Panc1 (cell line): ENCODE measurements at regions not wholly inside any gene's neighbourhood (a gene's known extent, or its start where the extent isn't known, plus 50 kb on each side); places are given as distances from the start of the nearest gene placed in this dataset.

Source experiments
- ATAC-seq: fragments of 200-7000 bp; cut with Tn5 transposase; 2 replicates; pipeline ENCODE4 v1.9.1; 2020; ENCODE audit warnings: mild to moderate bottlenecking, moderate library complexity
- BruUV-seq: library from RNA; stranded (reverse); fragments of 400-500 nt; replicated peaks from 2 replicates; lab custom pipeline; 2021; lab: Mats Ljungman, UMichigan
- CTCF ChIA-PET: fragments of 300-600 bp; sonication (Branson Sonifier 250); formaldehyde crosslinking; loops from one replicate; lab custom pipeline; 2022; ENCODE audit warnings: antibody characterized with exemption; lab: Charles Lee
- POLR2A ChIA-PET: fragments of 300-600 bp; sonication (Branson Sonifier 250); formaldehyde crosslinking; loops from one replicate; lab custom pipeline; 2022; ENCODE audit warnings: antibody characterized with exemption; lab: Charles Lee
- DNase-seq: peaks from one replicate; pipeline ENCODE4 v3.0.0-alpha.2; 2010; ENCODE audit warnings: low read depth, low spot score
- H3K27ac ChIP-seq: 2 replicates; pipeline ENCODE4 v1.5.1; 2011; ENCODE audit warnings: mild to moderate bottlenecking, low read length, inconsistent platforms
- H3K27me3 ChIP-seq: fragments of 200-500 bp; sonication (Bioruptor generic); 2 replicates; pipeline ENCODE4 v1.6.0; 2014; ENCODE audit warnings: low read length, inconsistent platforms; ENCODE audit not compliant: control insufficient read depth, insufficient read depth
- H3K36me3 ChIP-seq: fragments of 200-500 bp; sonication (Bioruptor generic); 2 replicates; pipeline ENCODE4 v1.5.1; 2014; ENCODE audit warnings: inconsistent platforms, mild to moderate bottlenecking, low read length, moderate library complexity; ENCODE audit not compliant: control insufficient read depth, insufficient read depth
- H3K4me1 ChIP-seq: 2 replicates; pipeline ENCODE4 v1.5.1; 2011; ENCODE audit warnings: inconsistent platforms, mild to moderate bottlenecking, low read length, moderate library complexity; ENCODE audit not compliant: control insufficient read depth, insufficient read depth
- H3K4me3 ChIP-seq, 2 experiments: 2 replicates each; pipeline ENCODE4 v1.5.1; 2011 to 2012; ENCODE audit warnings: low read depth in 2 of 2, low read length in 2 of 2, mild to moderate bottlenecking in 2 of 2, inconsistent platforms in 1 of 2, moderate library complexity in 1 of 2
- H3K9me3 ChIP-seq: fragments of 200-500 bp; sonication (Bioruptor generic); 2 replicates; pipeline ENCODE4 v1.5.1; 2014; ENCODE audit warnings: low read depth, mild to moderate bottlenecking, inconsistent platforms, low read length, moderate library complexity; ENCODE audit not compliant: control insufficient read depth, insufficient read depth
- CTCF ChIP-seq: fragments of 450-650 bp; IDR thresholded peaks from 2 replicates; pipeline ENCODE4 v1.5.1; 2017; ENCODE audit warnings: mild to moderate bottlenecking
- POLR2AphosphoS5 ChIP-seq: IDR thresholded peaks from 2 replicates; pipeline ENCODE4 v1.6.1; 2012; ENCODE audit warnings: mild to moderate bottlenecking, low read depth, low read length, moderate library complexity
- REST ChIP-seq, 2 experiments: IDR thresholded peaks; 2 replicates each; pipeline ENCODE4 v1.6.1; 2011 to 2012; ENCODE audit warnings: low read depth in 2 of 2, control low read depth in 1 of 2, low read length in 1 of 2, mild to moderate bottlenecking in 1 of 2, moderate library complexity in 1 of 2; ENCODE audit not compliant: insufficient read depth in 1 of 2
- SIN3A ChIP-seq: IDR thresholded peaks from 2 replicates; pipeline ENCODE4 v1.6.1; 2012; ENCODE audit warnings: low read depth, mild to moderate bottlenecking, low read length, moderate library complexity, borderline replicate concordance; ENCODE audit not compliant: insufficient read depth
- TCF7L2 ChIP-seq: IDR thresholded peaks from 2 replicates; pipeline ENCODE4 v1.6.1; 2011; ENCODE audit warnings: mild to moderate bottlenecking, low read depth, low read length, inconsistent platforms
- in situ Hi-C: cut with HindIII; loops from 2 replicates; pipeline ENCODE4 v1.10.0; 2016; ENCODE audit warnings: low sequenced_read_pairs, low pct_unique_long_range_greater_than_20kb
- intact Hi-C: fragments of 100-400 bp; cut with micrococcal nuclease; formaldehyde crosslinking; loops from one replicate; pipeline ENCODE4 v1.10.0; 2022; ENCODE audit not compliant: unreplicated experiment

- ChIA-PET POLR2A (no interaction called here), CTCF (no interaction called here)
- BruUV-seq, result no TSS peak
- intact Hi-C loops (no loop called here), in situ Hi-C loops (no loop called here)
- Histone ChIP-seq H3K4me1 (no peaks in the 10 kb centered on the region), H3K36me3 (no peaks in the 10 kb centered on the region), H3K27ac (no peak overlapping the region), H3K4me3 (no peak overlapping the region), H3K9me3 (no peaks in the 10 kb centered on the region), H3K27me3 (no peaks in the 10 kb centered on the region)
- no peak for ATAC-seq
- no peak for DNase-seq
- TF ChIP-seq TCF7L2 (no peak), CTCF (no peak), SIN3A (no peak), REST (IDR thresholded peaks at IDR 0.05; ENCODE audit: insufficient read depth in 1 of 2, low read depth in 2 of 2, low read length in 1 of 2) (no peak), POLR2AphosphoS5 (no peak)
Observed at GRCh38 chr3:3984053-3984452, 184.8 kb downstream of the LRRN1 start.

GRCh38 chr3:3991598-3991997 lies 192.4 kb downstream of the LRRN1 start:
- DNase-seq (no peak), ATAC-seq (no peak)
- intact Hi-C loops, result no loop called here
- CTCF ChIA-PET, result no interaction called here
- Histone ChIP-seq H3K9me3 (no peaks in the 10 kb centered on the region), H3K4me1 (no peaks in the 10 kb centered on the region), H3K27me3 (no peaks in the 10 kb centered on the region), H3K36me3 (no peaks in the 10 kb centered on the region), H3K4me3 (no peak overlapping the region), H3K27ac (no peak overlapping the region)
- in situ Hi-C loops, result no loop called here
- BruUV-seq, result no TSS peak
- no peak for TF ChIP-seq CTCF
- TF ChIP-seq REST (IDR thresholded peaks at IDR 0.05; ENCODE audit: insufficient read depth in 1 of 2, low read depth in 2 of 2, low read length in 1 of 2), result no peak
- no peak for TF ChIP-seq SIN3A
- TF ChIP-seq POLR2AphosphoS5, result no peak
- no peak for TF ChIP-seq TCF7L2
- POLR2A ChIA-PET, result no interaction called here
